HG02870 (cell line): ENCODE measurements at regions not wholly inside any gene's neighbourhood (a gene's known extent, or its start where the extent isn't known, plus 50 kb on each side); places are given as distances from the start of the nearest gene placed in this dataset.

Experiments
- ATAC-seq: cut with Tn5 transposase; IDR thresholded peaks from one replicate; pipeline ENCODE4 v1.9.1; 2021; ENCODE audit warnings: mild to moderate bottlenecking, moderate library complexity; ENCODE audit not compliant: unreplicated experiment

DNA sequence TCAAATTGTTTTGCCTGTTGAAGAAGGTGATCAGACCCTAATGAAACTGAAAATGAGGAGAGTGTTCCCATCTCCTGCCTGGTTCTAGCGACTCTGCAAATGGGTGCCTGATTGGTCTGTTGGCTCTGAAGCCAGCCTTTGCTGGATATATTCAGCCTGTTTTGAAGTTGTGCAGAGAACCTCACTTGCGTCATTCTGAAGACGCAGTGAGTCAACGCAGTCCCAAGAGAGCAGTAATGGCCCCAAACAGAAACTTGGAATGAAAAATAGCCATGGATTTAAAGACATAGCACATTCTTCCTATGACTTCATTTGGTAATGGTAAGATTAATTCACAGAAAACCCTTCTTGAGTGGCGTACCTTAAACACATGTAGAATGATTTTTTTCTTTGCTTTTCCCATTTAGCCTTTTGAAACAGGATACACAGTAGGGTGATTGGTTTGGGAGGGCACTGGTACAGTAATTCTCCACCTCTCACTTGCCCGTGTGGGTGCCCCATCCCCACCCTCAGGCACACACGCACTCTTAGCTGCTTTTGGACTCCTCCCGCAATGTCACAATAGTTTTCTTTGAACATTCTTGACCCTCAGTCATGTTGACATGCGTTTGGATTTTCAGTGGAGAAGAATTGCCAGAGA, 54.1 kb upstream of the ABL1 start:
- no peak for ATAC-seq

- no peak for ATAC-seq
These were observed 53.5 kb upstream of the ABL1 start for GRCh38 chr9:130781569-130781968.

DNA sequence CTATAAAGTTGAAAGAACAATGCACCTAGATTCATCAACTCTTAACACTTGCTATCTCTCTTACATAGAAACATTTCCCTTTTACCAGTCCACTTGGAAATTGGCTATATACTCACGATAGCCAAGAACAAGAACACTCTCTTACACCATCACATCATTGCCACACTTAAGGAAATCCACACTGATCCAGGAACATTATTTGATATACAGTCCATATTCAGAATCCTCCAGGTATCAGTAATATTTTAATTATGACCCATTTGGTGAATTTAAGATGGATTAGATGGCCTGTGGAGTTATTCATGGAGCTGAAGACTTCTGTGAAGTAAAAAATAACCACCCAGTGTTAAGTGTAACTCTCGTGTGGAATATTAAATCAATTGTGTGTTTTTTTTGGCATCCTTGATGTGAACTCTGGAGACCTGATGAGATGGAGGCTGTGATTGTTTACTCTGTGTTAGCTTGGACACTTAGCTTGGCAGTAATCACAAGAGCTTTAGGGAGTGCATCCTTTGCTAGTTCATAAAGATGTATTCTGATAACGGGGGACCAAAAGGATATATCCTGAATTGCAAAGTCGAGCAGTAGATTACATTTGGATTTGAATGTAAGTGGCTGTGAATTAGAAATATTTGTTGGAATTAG, 52.0 kb upstream of the ABL1 start:
- no peak for ATAC-seq

DNA sequence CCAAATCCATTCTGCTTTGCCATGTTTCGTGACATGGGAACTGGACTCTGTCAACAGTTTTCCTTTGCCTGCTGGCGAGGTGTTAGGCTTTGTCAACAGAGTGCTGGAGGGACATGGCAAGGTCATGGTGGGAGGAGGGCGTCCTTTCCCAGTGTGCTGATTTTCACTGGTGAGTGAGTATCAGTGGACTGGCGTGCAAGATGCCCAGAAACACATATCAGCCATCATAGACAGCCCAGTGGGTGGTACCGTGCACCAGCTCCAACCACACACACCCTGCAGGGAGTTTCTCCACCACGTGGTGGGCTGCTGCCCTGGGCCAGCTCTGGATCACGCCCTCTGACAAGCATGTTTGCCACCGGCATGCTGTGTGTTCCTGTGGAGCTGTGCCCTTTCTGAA, 50.0 kb upstream of the ABL1 start:
- ATAC-seq = no peak
